A549 (cell line): ENCODE measurements at regions not wholly inside any gene's neighbourhood (a gene's known extent, or its start where the extent isn't known, plus 50 kb on each side); places are given as distances from the start of the nearest gene placed in this dataset.

Experiments used
- CEBPB ChIP-seq, 2 experiments: fragments of >200 bp in 1 of 2; sonication (Bioruptor Twin) in 1 of 2; formaldehyde crosslinking in 1 of 2; IDR thresholded peaks; 2 replicates each; pipeline ENCODE4 v1.6.1; 2012 to 2016
- EP300 ChIP-seq, 2 experiments: fragments of >200 bp; sonication (Bioruptor Twin); formaldehyde crosslinking; IDR thresholded peaks; 2 replicates in 1 of 2; 3 replicates in 1 of 2; pipeline ENCODE4 v1.6.1; 2016 to 2017
- ESRRA ChIP-seq: fragments of 150-350 bp; IDR thresholded peaks from 2 replicates; pipeline ENCODE4 v1.6.1; 2014; ENCODE audit warnings: mild to moderate bottlenecking, low read length, borderline replicate concordance
- POLR2A ChIP-seq: IDR thresholded peaks from 2 replicates; pipeline ENCODE4 v1.6.1; 2012; ENCODE audit warnings: mild to moderate bottlenecking, low read length
- POLR2AphosphoS2 ChIP-seq: conservative IDR thresholded peaks from 2 replicates; pipeline ENCODE4 v1.6.1; 2012; ENCODE audit warnings: low read length, improper control_type of control experiment, inconsistent platforms
- RAD21 ChIP-seq, 2 experiments: fragments of >200 bp in 1 of 2; sonication (Bioruptor Twin) in 1 of 2; formaldehyde crosslinking in 1 of 2; IDR thresholded peaks in 1 of 2; conservative IDR thresholded peaks in 1 of 2; 2 replicates in 1 of 2; 3 replicates in 1 of 2; pipeline ENCODE4 v1.6.1; 2012 to 2018; ENCODE audit warnings: inconsistent platforms in 1 of 2
- RFX5 ChIP-seq: fragments of 450-650 bp; IDR thresholded peaks from 2 replicates; pipeline ENCODE4 v1.7.1; 2014; ENCODE audit warnings: antibody characterized with exemption, mild to moderate bottlenecking, moderate library complexity
- TF ChIP-seq, protein P1 (sequence below): fragments of >200 bp; sonication (Bioruptor Twin); formaldehyde crosslinking; IDR thresholded peaks from 3 replicates; pipeline ENCODE4 v1.5.1; 2016
- TF ChIP-seq, protein P2 (sequence below): fragments of >200 bp; sonication (Bioruptor Twin); formaldehyde crosslinking; IDR thresholded peaks from 2 replicates; pipeline ENCODE4 v1.6.1; 2016
- TF ChIP-seq, protein P3 (sequence below): fragments of 250-450 bp; sonication (Bioruptor Pico); IDR thresholded peaks from 2 replicates; pipeline ENCODE4 v1.5.0; 2021; ENCODE audit warnings: mild to moderate bottlenecking, moderate library complexity, borderline replicate concordance

DNA sequence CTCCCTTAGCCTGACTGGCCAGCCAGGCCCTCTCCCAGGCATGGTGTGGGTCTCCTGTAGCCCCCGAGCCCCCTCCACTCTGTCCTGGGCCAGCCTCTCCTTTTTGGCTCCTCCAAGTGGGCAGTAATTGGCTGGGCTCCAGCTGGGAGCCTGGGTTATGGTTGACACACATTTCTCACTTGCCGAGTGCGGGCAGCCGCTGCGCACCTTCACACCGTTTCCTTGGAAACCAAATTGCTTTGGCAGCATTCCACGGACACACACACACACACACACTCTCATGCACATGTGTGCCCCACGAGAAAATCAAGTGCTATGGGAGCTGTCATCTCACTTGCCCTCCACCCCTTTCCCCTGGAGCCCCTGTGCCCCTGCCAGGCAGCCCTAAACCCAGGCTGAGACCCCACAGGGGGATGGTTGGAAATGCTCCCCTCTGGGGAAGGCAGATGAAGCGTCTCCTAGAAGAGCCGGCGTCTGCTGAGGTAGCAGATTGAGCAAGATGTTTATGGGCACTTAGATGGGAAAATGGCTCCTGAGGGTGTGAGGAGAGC is 402.7 kb upstream of the TNRC6C start:
- no peak for TF ChIP-seq RFX5
- TF ChIP-seq, protein P1, sequence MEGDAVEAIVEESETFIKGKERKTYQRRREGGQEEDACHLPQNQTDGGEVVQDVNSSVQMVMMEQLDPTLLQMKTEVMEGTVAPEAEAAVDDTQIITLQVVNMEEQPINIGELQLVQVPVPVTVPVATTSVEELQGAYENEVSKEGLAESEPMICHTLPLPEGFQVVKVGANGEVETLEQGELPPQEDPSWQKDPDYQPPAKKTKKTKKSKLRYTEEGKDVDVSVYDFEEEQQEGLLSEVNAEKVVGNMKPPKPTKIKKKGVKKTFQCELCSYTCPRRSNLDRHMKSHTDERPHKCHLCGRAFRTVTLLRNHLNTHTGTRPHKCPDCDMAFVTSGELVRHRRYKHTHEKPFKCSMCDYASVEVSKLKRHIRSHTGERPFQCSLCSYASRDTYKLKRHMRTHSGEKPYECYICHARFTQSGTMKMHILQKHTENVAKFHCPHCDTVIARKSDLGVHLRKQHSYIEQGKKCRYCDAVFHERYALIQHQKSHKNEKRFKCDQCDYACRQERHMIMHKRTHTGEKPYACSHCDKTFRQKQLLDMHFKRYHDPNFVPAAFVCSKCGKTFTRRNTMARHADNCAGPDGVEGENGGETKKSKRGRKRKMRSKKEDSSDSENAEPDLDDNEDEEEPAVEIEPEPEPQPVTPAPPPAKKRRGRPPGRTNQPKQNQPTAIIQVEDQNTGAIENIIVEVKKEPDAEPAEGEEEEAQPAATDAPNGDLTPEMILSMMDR = no peak
- TF ChIP-seq POLR2AphosphoS2 = no peak
- no peak for TF ChIP-seq ESRRA
- TF ChIP-seq CEBPB (IDR thresholded peaks at IDR 0.05) = no peak
- TF ChIP-seq EP300 (IDR thresholded peaks at IDR 0.05) = no peak
- TF ChIP-seq RAD21 (conservative IDR thresholded peaks at IDR 0.05 in 1 of 2, IDR thresholded peaks at IDR 0.05 in 1 of 2) = no peak
- TF ChIP-seq, protein P2, sequence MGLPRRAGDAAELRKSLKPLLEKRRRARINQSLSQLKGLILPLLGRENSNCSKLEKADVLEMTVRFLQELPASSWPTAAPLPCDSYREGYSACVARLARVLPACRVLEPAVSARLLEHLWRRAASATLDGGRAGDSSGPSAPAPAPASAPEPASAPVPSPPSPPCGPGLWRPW = no peak
- TF ChIP-seq POLR2A = no peak
- TF ChIP-seq, protein P3, sequence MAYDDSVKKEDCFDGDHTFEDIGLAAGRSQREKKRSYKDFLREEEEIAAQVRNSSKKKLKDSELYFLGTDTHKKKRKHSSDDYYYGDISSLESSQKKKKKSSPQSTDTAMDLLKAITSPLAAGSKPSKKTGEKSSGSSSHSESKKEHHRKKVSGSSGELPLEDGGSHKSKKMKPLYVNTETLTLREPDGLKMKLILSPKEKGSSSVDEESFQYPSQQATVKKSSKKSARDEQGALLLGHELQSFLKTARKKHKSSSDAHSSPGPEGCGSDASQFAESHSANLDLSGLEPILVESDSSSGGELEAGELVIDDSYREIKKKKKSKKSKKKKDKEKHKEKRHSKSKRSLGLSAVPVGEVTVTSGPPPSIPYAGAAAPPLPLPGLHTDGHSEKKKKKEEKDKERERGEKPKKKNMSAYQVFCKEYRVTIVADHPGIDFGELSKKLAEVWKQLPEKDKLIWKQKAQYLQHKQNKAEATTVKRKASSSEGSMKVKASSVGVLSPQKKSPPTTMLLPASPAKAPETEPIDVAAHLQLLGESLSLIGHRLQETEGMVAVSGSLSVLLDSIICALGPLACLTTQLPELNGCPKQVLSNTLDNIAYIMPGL (CRISPR knock-in tag) = no peak
